Heart left ventricle (tissue), 13 donors: ENCODE measurements at regions not wholly inside any gene's neighbourhood (a gene's known extent, or its start where the extent isn't known, plus 50 kb on each side); places are given as distances from the start of the nearest gene placed in this dataset.

Experiments
- CTCF ChIP-seq, 12 donors: fragments of 200-600 bp; sonication (generic) in 4 of 12; IDR thresholded peaks; one replicate each; pipeline versions ENCODE4 v1.5.0 to v1.8.0; 2018 to 2022; ENCODE audit warnings: antibody characterized with exemption in 12 of 12, mild to moderate bottlenecking in 5 of 12
- POLR2A ChIP-seq, 2 donors: fragments of 450-650 bp; IDR thresholded peaks; one replicate each; pipeline ENCODE4 v1.6.1; 2017; ENCODE audit warnings: antibody characterized with exemption in 2 of 2, mild to moderate bottlenecking in 2 of 2, moderate library complexity in 2 of 2
- donor health status: ischemic (EF 13 %, LVEDD 7.1; RV severe dilation, severe dysfunction).
- donor health status: DM: no; HTN: yes; CAD: no.
- donor health status: DM: no; HTN: no; CAD: no.
- donor health status: ischemic (EF 25% LVEDD 6.9; RV normal size, moderate dysfunction).
- donor health status: ischemic (EF 25% LVEDD 5.7; RV mildly dilated, moderate dysfunction).
- donor health status: ischemic (EF 35%, LVEDD 5.7; RV mildly dilated, moderate dysfunction).
- donor health status: nonischemic (EF 11% LVEDD 7.7; RV severe dilation, severe dysfunction).
- donor health status: DM: yes; HTN: yes; CAD: no.
- donor health status: PGD.
- donor health status: ischemic (EF 29% LVEDD 5.4; RV normal size, mild dysfunction).
- donor health status: nonischemic (EF 23%, LVEDD 6.1; RV moderate dilation, normal function).

- TF ChIP-seq CTCF (IDR thresholded peaks at IDR 0.05) (peak; percentile 20 to 56 (median 40)), POLR2A (IDR thresholded peaks at IDR 0.05) (no peak)
Measured at GRCh38 chrX:130975947-130976346, 72.9 kb upstream of the ENOX2 start.
